UCSD-AML1 (cell line): ENCODE measurements at regions not wholly inside any gene's neighbourhood (a gene's known extent, or its start where the extent isn't known, plus 50 kb on each side); places are given as distances from the start of the nearest gene placed in this dataset.
"Not testable (repeated sequence)": the region's sequence is repeated elsewhere in the genome, so short reads cannot be mapped to it uniquely, and the experiment has no call there.

Experiments
- DNase-seq: peaks from one replicate; lab custom pipeline; 2025; ENCODE audit not compliant: unreplicated experiment; lab: John Stamatoyannopoulos, UW

- DNase-seq, result no peak
Observed at GRCh38 chr6:167708501-167709094, 118.1 kb upstream of the AFDN start.

GRCh38 chr6:167709196-167709595 lies 117.5 kb upstream of the AFDN start:
- no peak for DNase-seq

- DNase-seq, result not testable (repeated sequence)
Observed at GRCh38 chr6:167709776-167710336, 116.9 kb upstream of the AFDN start.

- no peak for DNase-seq
Observed at GRCh38 chr6:167710363-167710920, 116.3 kb upstream of the AFDN start.

GRCh38 chr6:167711211-167711610 lies 115.5 kb upstream of the AFDN start:
- DNase-seq, result no peak

- no peak for DNase-seq
Observed at GRCh38 chr6:167711768-167712730, 114.7 kb upstream of the AFDN start.

- no peak for DNase-seq
Observed at GRCh38 chr6:167712731-167713475, 113.8 kb upstream of the AFDN start.

GRCh38 chr6:167714152-167714551 lies 112.6 kb upstream of the AFDN start:
- DNase-seq, result no peak

GRCh38 chr6:167717455-167717854 lies 109.3 kb upstream of the AFDN start:
- no peak for DNase-seq

GRCh38 chr6:167717867-167718266 lies 108.8 kb upstream of the AFDN start:
- no peak for DNase-seq

- no peak for DNase-seq
Observed at GRCh38 chr6:167719920-167720319, 106.8 kb upstream of the AFDN start.

- DNase-seq, result no peak
Observed at GRCh38 chr6:167720456-167721285, 106.0 kb upstream of the AFDN start.

GRCh38 chr6:167721291-167721690 lies 105.4 kb upstream of the AFDN start:
- no peak for DNase-seq

GRCh38 chr6:167722634-167723309 lies 103.9 kb upstream of the AFDN start:
- no peak for DNase-seq

- DNase-seq, result no peak
Observed at GRCh38 chr6:167726043-167726621, 100.6 kb upstream of the AFDN start.

- DNase-seq, result no peak
Observed at GRCh38 chr6:167730441-167730840, 96.3 kb upstream of the AFDN start.

GRCh38 chr6:167731216-167731615 lies 95.5 kb upstream of the AFDN start:
- no peak for DNase-seq

- DNase-seq, result no peak
Observed at GRCh38 chr6:167731731-167732422, 94.8 kb upstream of the AFDN start.
